ENCODE measurements at regions not wholly inside any gene's neighbourhood (a gene's known extent, or its start where the extent isn't known, plus 50 kb on each side); places are given as distances from the start of the nearest gene placed in this dataset.
"Not testable (repeated sequence)": the region's sequence is repeated elsewhere in the genome, so short reads cannot be mapped to it uniquely, and the experiment has no call there.

GRCh38 chr15:44817797-44818196 lies 81.5 kb downstream of the TRIM69 start:
- not testable (repeated sequence) for DNase-seq (ENCODE audit: low read depth)

- not testable (repeated sequence) for DNase-seq (ENCODE audit: low read depth)
Measured at GRCh38 chr15:44819331-44819987, 83.1 kb downstream of the TRIM69 start.

- DNase-seq (ENCODE audit: low read depth) = not testable (repeated sequence)
Measured at GRCh38 chr15:44820535-44820934, 84.2 kb downstream of the TRIM69 start.

GRCh38 chr15:44820967-44821366 lies 84.6 kb downstream of the TRIM69 start:
- not testable (repeated sequence) for DNase-seq (ENCODE audit: low read depth)

- not testable (repeated sequence) for DNase-seq (ENCODE audit: low read depth)
Measured at GRCh38 chr15:44824277-44825145, 88.2 kb downstream of the TRIM69 start.

GRCh38 chr15:44826583-44826982 lies 90.3 kb downstream of the TRIM69 start:
- not testable (repeated sequence) for DNase-seq (ENCODE audit: low read depth)

- not testable (repeated sequence) for DNase-seq (ENCODE audit: low read depth)
Measured at GRCh38 chr15:44828229-44828914, 92.0 kb downstream of the TRIM69 start.

- DNase-seq (ENCODE audit: low read depth) = not testable (repeated sequence)
Measured at GRCh38 chr15:44829150-44829549, 92.8 kb downstream of the TRIM69 start.

- DNase-seq (ENCODE audit: low read depth) = peak; percentile 61
Measured at GRCh38 chr15:44830692-44831408, 94.5 kb downstream of the TRIM69 start.

GRCh38 chr15:44831409-44831741 lies 95.0 kb downstream of the TRIM69 start:
- DNase-seq (ENCODE audit: low read depth) = not testable (repeated sequence)

GRCh38 chr15:44832133-44832532 lies 95.8 kb downstream of the TRIM69 start:
- not testable (repeated sequence) for DNase-seq (ENCODE audit: low read depth)

- not testable (repeated sequence) for DNase-seq (ENCODE audit: low read depth)
Measured at GRCh38 chr15:44833081-44833480, 96.8 kb downstream of the TRIM69 start.

GRCh38 chr15:44833761-44834160 lies 97.4 kb downstream of the TRIM69 start:
- not testable (repeated sequence) for DNase-seq (ENCODE audit: low read depth)

- not testable (repeated sequence) for DNase-seq (ENCODE audit: low read depth)
Measured at GRCh38 chr15:44835082-44835481, 98.8 kb downstream of the TRIM69 start.

- no peak for DNase-seq (ENCODE audit: low read depth)
Measured at GRCh38 chr15:44836094-44836493, 99.8 kb downstream of the TRIM69 start.

- peak; percentile 88 for DNase-seq (ENCODE audit: low read depth)
Measured at GRCh38 chr15:44838929-44839328, 102.6 kb downstream of the TRIM69 start.

- DNase-seq (ENCODE audit: low read depth) = not testable (repeated sequence)
Measured at GRCh38 chr15:44841762-44842161, 105.4 kb downstream of the TRIM69 start.

- not testable (repeated sequence) for DNase-seq (ENCODE audit: low read depth)
Measured at GRCh38 chr15:44842883-44843282, 106.6 kb downstream of the TRIM69 start.

GRCh38 chr15:44844936-44845335 lies 108.6 kb downstream of the TRIM69 start:
- DNase-seq (ENCODE audit: low read depth) = not testable (repeated sequence)

GRCh38 chr15:44846156-44846555 lies 109.8 kb downstream of the TRIM69 start:
- DNase-seq (ENCODE audit: low read depth) = not testable (repeated sequence)

- not testable (repeated sequence) for DNase-seq (ENCODE audit: low read depth)
Measured at GRCh38 chr15:44847555-44847954, 108.9 kb upstream of the TERB2 start.

Measured in HT1080 (cell line).